ENCODE measurements at regions not wholly inside any gene's neighbourhood (a gene's known extent, or its start where the extent isn't known, plus 50 kb on each side); places are given as distances from the start of the nearest gene placed in this dataset.

- in situ Hi-C loops (cut with MboI; ENCODE audit: low pct_unique_long_range_greater_than_20kb, low sequenced_read_pairs), result no loop called here
- no peak for DNase-seq
These were observed 501.8 kb upstream of the TMPO start for GRCh38 chr12:98013560-98013959.

GRCh38 chr12:98018836-98019235 lies 496.6 kb upstream of the TMPO start:
- in situ Hi-C loops (cut with MboI; ENCODE audit: low pct_unique_long_range_greater_than_20kb, low sequenced_read_pairs), result no loop called here
- DNase-seq, result no peak

GRCh38 chr12:98020376-98020775 lies 495.0 kb upstream of the TMPO start:
- DNase-seq, result no peak
- in situ Hi-C loops (cut with MboI; ENCODE audit: low pct_unique_long_range_greater_than_20kb, low sequenced_read_pairs), result no loop called here

- in situ Hi-C loops (cut with MboI; ENCODE audit: low pct_unique_long_range_greater_than_20kb, low sequenced_read_pairs), result no loop called here
- DNase-seq, result no peak
These were observed 492.4 kb upstream of the TMPO start for GRCh38 chr12:98022961-98023360.

- in situ Hi-C loops (cut with MboI; ENCODE audit: low pct_unique_long_range_greater_than_20kb, low sequenced_read_pairs), result no loop called here
- no peak for DNase-seq
These were observed 477.8 kb upstream of the TMPO start for GRCh38 chr12:98037401-98038140.

- in situ Hi-C loops (cut with MboI; ENCODE audit: low pct_unique_long_range_greater_than_20kb, low sequenced_read_pairs), result no loop called here
- no peak for DNase-seq
These were observed 472.7 kb upstream of the TMPO start for GRCh38 chr12:98042668-98043067.

GRCh38 chr12:98045395-98045794 lies 470.0 kb upstream of the TMPO start:
- DNase-seq, result no peak
- in situ Hi-C loops (cut with MboI; ENCODE audit: low pct_unique_long_range_greater_than_20kb, low sequenced_read_pairs), result no loop called here

GRCh38 chr12:98048326-98048725 lies 467.1 kb upstream of the TMPO start:
- DNase-seq, result no peak
- in situ Hi-C loops (cut with MboI; ENCODE audit: low pct_unique_long_range_greater_than_20kb, low sequenced_read_pairs), result no loop called here

GRCh38 chr12:98053202-98053601 lies 462.2 kb upstream of the TMPO start:
- in situ Hi-C loops (cut with MboI; ENCODE audit: low pct_unique_long_range_greater_than_20kb, low sequenced_read_pairs), result no loop called here
- DNase-seq, result no peak

- in situ Hi-C loops (cut with MboI; ENCODE audit: low pct_unique_long_range_greater_than_20kb, low sequenced_read_pairs), result no loop called here
- DNase-seq, result no peak
These were observed 457.7 kb upstream of the TMPO start for GRCh38 chr12:98057701-98058100.

GRCh38 chr12:98058213-98058612 lies 457.2 kb upstream of the TMPO start:
- DNase-seq, result no peak
- in situ Hi-C loops (cut with MboI; ENCODE audit: low pct_unique_long_range_greater_than_20kb, low sequenced_read_pairs), result no loop called here

GRCh38 chr12:98058838-98059237 lies 456.6 kb upstream of the TMPO start:
- no peak for DNase-seq
- in situ Hi-C loops (cut with MboI; ENCODE audit: low pct_unique_long_range_greater_than_20kb, low sequenced_read_pairs), result no loop called here

- no peak for DNase-seq
- in situ Hi-C loops (cut with MboI; ENCODE audit: low pct_unique_long_range_greater_than_20kb, low sequenced_read_pairs), result no loop called here
These were observed 455.6 kb upstream of the TMPO start for GRCh38 chr12:98059659-98060343.

- no peak for DNase-seq
- in situ Hi-C loops (cut with MboI; ENCODE audit: low pct_unique_long_range_greater_than_20kb, low sequenced_read_pairs), result no loop called here
These were observed 455.0 kb upstream of the TMPO start for GRCh38 chr12:98060411-98060810.

- in situ Hi-C loops (cut with MboI; ENCODE audit: low pct_unique_long_range_greater_than_20kb, low sequenced_read_pairs), result no loop called here
- no peak for DNase-seq
These were observed 452.7 kb upstream of the TMPO start for GRCh38 chr12:98062464-98063245.

- DNase-seq, result no peak
- in situ Hi-C loops (cut with MboI; ENCODE audit: low pct_unique_long_range_greater_than_20kb, low sequenced_read_pairs), result no loop called here
These were observed 450.9 kb upstream of the TMPO start for GRCh38 chr12:98064501-98064900.

GRCh38 chr12:98067795-98068194 lies 447.6 kb upstream of the TMPO start:
- no peak for DNase-seq
- in situ Hi-C loops (cut with MboI; ENCODE audit: low pct_unique_long_range_greater_than_20kb, low sequenced_read_pairs), result no loop called here

- no peak for DNase-seq
- in situ Hi-C loops (cut with MboI; ENCODE audit: low pct_unique_long_range_greater_than_20kb, low sequenced_read_pairs), result no loop called here
These were observed 441.8 kb upstream of the TMPO start for GRCh38 chr12:98073610-98074009.

- in situ Hi-C loops (cut with MboI; ENCODE audit: low pct_unique_long_range_greater_than_20kb, low sequenced_read_pairs), result no loop called here
These were observed 441.1 kb upstream of the TMPO start for GRCh38 chr12:98074286-98074685.

GRCh38 chr12:98084391-98084790 lies 431.0 kb upstream of the TMPO start:
- in situ Hi-C loops (cut with MboI; ENCODE audit: low pct_unique_long_range_greater_than_20kb, low sequenced_read_pairs), result no loop called here
- DNase-seq, result no peak

More at GRCh38 chr12:98074286-98074685, 441.1 kb upstream of the TMPO start:
- no peak for DNase-seq

Measured in KBM-7 (cell line).